ENCODE measurements at regions not wholly inside any gene's neighbourhood (a gene's known extent, or its start where the extent isn't known, plus 50 kb on each side); places are given as distances from the start of the nearest gene placed in this dataset.

- H2AFZ ChIP-seq (ENCODE audit: control insufficient read depth, low read length), result no peak overlapping the region
- dilution Hi-C loops (cut with MboI; ENCODE audit: extremely low pct_ligation_motif_present, low sequenced_read_pairs), result no loop called here
- no peak overlapping the region for H3K4me2 ChIP-seq (ENCODE audit: control insufficient read depth, extremely low read depth, insufficient read depth, low read depth, low read length)
- H3K4me3 ChIP-seq (ENCODE audit: control insufficient read depth in 2 of 3, extremely low read depth in 1 of 3, insufficient read depth in 2 of 3, low read depth in 1 of 3, low read length in 3 of 3), result no peak overlapping the region
- H3K9me1 ChIP-seq (ENCODE audit: control insufficient read depth, extremely low read depth, insufficient read depth, low read length), result no peaks in the 10 kb centered on the region
- H3K27me3 ChIP-seq (ENCODE audit: control insufficient read depth, extremely low read depth, insufficient read depth, low read length), result peaks cover 8% of the 10 kb centered on the region
- no peaks in the 10 kb centered on the region for H3K9me3 ChIP-seq (ENCODE audit: control insufficient read depth, low read depth, low read length)
- FAIRE-seq (no peak), DNase-seq (ENCODE audit: low read depth, low spot score) (no peak)
- H3K79me2 ChIP-seq (ENCODE audit: control insufficient read depth, insufficient read depth, low read length), result no peaks in the 10 kb centered on the region
- H4K20me1 ChIP-seq (ENCODE audit: control insufficient read depth, extremely low read depth, insufficient read depth, low read length), result no peaks in the 10 kb centered on the region
- peaks cover 11% of the 10 kb centered on the region for H3K4me1 ChIP-seq (ENCODE audit: control insufficient read depth, extremely low read depth, insufficient read depth, low read length)
- no peak overlapping the region for H3K27ac ChIP-seq (ENCODE audit: control insufficient read depth, insufficient read depth, low read length)
- H3K36me3 ChIP-seq (ENCODE audit: control insufficient read depth in 2 of 2, extremely low read depth in 1 of 2, insufficient read depth in 2 of 2, low read length in 2 of 2), result no peaks in the 10 kb centered on the region
- H3K9ac ChIP-seq (ENCODE audit: control insufficient read depth, extremely low read depth, insufficient read depth, low read length), result no peak overlapping the region
- TF ChIP-seq EZH2 (IDR thresholded peaks at IDR 0.05; ENCODE audit: low read length) (no peak), CTCF (optimal IDR thresholded peaks at IDR 0.05 in 1 of 3, IDR thresholded peaks at IDR 0.05 in 1 of 3, conservative IDR thresholded peaks at IDR 0.05 in 1 of 3; ENCODE audit: extremely low read depth in 1 of 3, insufficient read depth in 2 of 3, low read length in 3 of 3) (no peak)
Observed at GRCh38 chr13:23987331-23987894, 90.1 kb upstream of the C1QTNF9B start.

- no peaks in the 10 kb centered on the region for H3K79me2 ChIP-seq (ENCODE audit: control insufficient read depth, insufficient read depth, low read length)
- no peak overlapping the region for H3K4me3 ChIP-seq (ENCODE audit: control insufficient read depth in 2 of 3, extremely low read depth in 1 of 3, insufficient read depth in 2 of 3, low read depth in 1 of 3, low read length in 3 of 3)
- FAIRE-seq (no peak), DNase-seq (ENCODE audit: low read depth, low spot score) (no peak)
- H3K9me3 ChIP-seq (ENCODE audit: control insufficient read depth, low read depth, low read length), result no peaks in the 10 kb centered on the region
- no peak overlapping the region for H3K9ac ChIP-seq (ENCODE audit: control insufficient read depth, extremely low read depth, insufficient read depth, low read length)
- H3K4me1 ChIP-seq (ENCODE audit: control insufficient read depth, extremely low read depth, insufficient read depth, low read length), result peaks cover 11% of the 10 kb centered on the region
- no peaks in the 10 kb centered on the region for H4K20me1 ChIP-seq (ENCODE audit: control insufficient read depth, extremely low read depth, insufficient read depth, low read length)
- no peak overlapping the region for H3K27ac ChIP-seq (ENCODE audit: control insufficient read depth, insufficient read depth, low read length)
- no peak for TF ChIP-seq EZH2 (IDR thresholded peaks at IDR 0.05; ENCODE audit: low read length)
- TF ChIP-seq CTCF (optimal IDR thresholded peaks at IDR 0.05 in 1 of 3, IDR thresholded peaks at IDR 0.05 in 1 of 3, conservative IDR thresholded peaks at IDR 0.05 in 1 of 3; ENCODE audit: extremely low read depth in 1 of 3, insufficient read depth in 2 of 3, low read length in 3 of 3), result no peak
- no peaks in the 10 kb centered on the region for H3K36me3 ChIP-seq (ENCODE audit: control insufficient read depth in 2 of 2, extremely low read depth in 1 of 2, insufficient read depth in 2 of 2, low read length in 2 of 2)
- H3K9me1 ChIP-seq (ENCODE audit: control insufficient read depth, extremely low read depth, insufficient read depth, low read length), result no peaks in the 10 kb centered on the region
- H3K27me3 ChIP-seq (ENCODE audit: control insufficient read depth, extremely low read depth, insufficient read depth, low read length), result peaks cover 20% of the 10 kb centered on the region
- dilution Hi-C loops (cut with MboI; ENCODE audit: extremely low pct_ligation_motif_present, low sequenced_read_pairs), result no loop called here
- H2AFZ ChIP-seq (ENCODE audit: control insufficient read depth, low read length), result no peak overlapping the region
- H3K4me2 ChIP-seq (ENCODE audit: control insufficient read depth, extremely low read depth, insufficient read depth, low read depth, low read length), result no peak overlapping the region
Observed at GRCh38 chr13:23988546-23989122, 91.3 kb upstream of the C1QTNF9B start.
